Nephron (organoid): ENCODE measurements at regions not wholly inside any gene's neighbourhood (a gene's known extent, or its start where the extent isn't known, plus 50 kb on each side); places are given as distances from the start of the nearest gene placed in this dataset.

Experiments used
- H3K27ac Mint-ChIP-seq, 3 experiments: 2 replicates each; pipeline ENCODE4 v1.8.0; 2020; ENCODE audit warnings: mixed read lengths in 3 of 3, mild to moderate bottlenecking in 2 of 3, moderate library complexity in 1 of 3
- H3K27me3 Mint-ChIP-seq: 2 replicates; pipeline ENCODE4 v1.8.0; 2021; ENCODE audit warnings: low read depth, mild to moderate bottlenecking, moderate library complexity, mixed read lengths
- H3K36me3 Mint-ChIP-seq: 2 replicates; pipeline ENCODE4 v1.8.0; 2020; ENCODE audit warnings: low read depth, mixed read lengths
- H3K4me1 Mint-ChIP-seq: 2 replicates; pipeline ENCODE4 v1.8.0; 2020; ENCODE audit warnings: mixed read lengths
- H3K4me3 Mint-ChIP-seq, 3 experiments: 2 replicates each; pipeline ENCODE4 v1.8.0; 2020; ENCODE audit warnings: mild to moderate bottlenecking in 3 of 3, mixed read lengths in 3 of 3, moderate library complexity in 2 of 3
- H3K9me3 Mint-ChIP-seq: 2 replicates; pipeline ENCODE4 v1.8.0; 2020; ENCODE audit warnings: mixed read lengths
- TF ChIP-seq, protein P1 (sequence below), 3 experiments: fragments of 200-600 bp; sonication (generic); IDR thresholded peaks; one replicate each; pipeline ENCODE4 v1.5.0; 2021; ENCODE audit warnings: antibody characterized with exemption in 3 of 3; ENCODE audit not compliant: unreplicated experiment in 3 of 3

DNA sequence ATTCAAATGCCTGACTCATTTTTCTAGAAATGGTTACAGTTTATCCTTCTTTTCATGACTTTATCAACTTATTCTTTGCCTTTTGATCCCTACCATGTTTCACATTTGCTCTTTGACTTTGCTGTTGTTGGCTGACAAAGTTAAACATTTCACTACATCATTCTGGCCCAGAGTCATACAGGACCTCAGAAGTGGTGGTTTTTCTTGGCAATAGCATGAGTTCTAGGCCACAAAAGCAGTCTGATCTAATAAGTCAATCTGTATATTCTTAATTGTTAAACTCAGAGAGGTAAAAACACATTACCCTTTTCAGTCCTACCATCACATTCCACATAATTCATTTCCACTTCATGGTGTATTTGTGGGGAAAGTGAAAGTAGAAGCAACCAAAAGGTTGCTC, 763.2 kb upstream of the TENM4 start:
- Mint-ChIP-seq H3K27ac (peak overlapping the region in 1 of 3 experiments; percentile 1), H3K9me3 (no peaks in the 10 kb centered on the region), H3K36me3 (no peaks in the 10 kb centered on the region), H3K4me1 (no peaks in the 10 kb centered on the region), H3K4me3 (no peak overlapping the region), H3K27me3 (no peaks in the 10 kb centered on the region)
- TF ChIP-seq, protein P1, sequence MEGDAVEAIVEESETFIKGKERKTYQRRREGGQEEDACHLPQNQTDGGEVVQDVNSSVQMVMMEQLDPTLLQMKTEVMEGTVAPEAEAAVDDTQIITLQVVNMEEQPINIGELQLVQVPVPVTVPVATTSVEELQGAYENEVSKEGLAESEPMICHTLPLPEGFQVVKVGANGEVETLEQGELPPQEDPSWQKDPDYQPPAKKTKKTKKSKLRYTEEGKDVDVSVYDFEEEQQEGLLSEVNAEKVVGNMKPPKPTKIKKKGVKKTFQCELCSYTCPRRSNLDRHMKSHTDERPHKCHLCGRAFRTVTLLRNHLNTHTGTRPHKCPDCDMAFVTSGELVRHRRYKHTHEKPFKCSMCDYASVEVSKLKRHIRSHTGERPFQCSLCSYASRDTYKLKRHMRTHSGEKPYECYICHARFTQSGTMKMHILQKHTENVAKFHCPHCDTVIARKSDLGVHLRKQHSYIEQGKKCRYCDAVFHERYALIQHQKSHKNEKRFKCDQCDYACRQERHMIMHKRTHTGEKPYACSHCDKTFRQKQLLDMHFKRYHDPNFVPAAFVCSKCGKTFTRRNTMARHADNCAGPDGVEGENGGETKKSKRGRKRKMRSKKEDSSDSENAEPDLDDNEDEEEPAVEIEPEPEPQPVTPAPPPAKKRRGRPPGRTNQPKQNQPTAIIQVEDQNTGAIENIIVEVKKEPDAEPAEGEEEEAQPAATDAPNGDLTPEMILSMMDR (IDR thresholded peaks at IDR 0.05; ENCODE audit: unreplicated experiment in 3 of 3), result no peak

DNA sequence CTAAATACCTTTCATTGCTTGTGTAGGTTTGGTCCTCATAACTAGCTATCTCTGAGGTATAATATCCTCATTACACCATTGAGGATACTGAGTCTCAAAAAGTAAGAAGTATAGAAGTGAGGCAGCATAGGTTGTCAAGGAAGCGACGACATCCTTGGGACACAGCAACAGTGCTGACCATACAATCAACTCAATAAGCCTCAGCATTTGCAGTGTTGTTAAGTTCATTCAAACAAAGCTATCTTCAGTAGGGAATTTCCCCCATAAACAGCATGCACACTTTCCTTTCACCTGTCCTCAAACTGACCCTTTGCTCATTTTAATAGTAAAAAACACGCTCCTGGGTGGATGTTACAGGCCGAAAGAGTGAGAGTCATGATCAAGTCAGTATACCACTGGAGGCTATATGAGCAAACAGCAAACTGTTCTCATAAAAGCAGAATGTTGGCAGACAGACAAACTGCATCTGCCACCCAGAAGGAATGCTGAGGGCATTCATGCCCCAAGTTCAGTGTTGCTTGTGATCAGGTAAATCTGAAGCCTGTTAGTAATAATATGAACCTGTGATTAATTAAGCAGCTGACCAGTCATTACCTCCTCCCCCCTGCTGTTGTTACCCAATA, 756.2 kb upstream of the TENM4 start:
- Mint-ChIP-seq H3K27me3 (no peaks in the 10 kb centered on the region), H3K9me3 (no peaks in the 10 kb centered on the region), H3K4me1 (no peaks in the 10 kb centered on the region), H3K36me3 (no peaks in the 10 kb centered on the region), H3K27ac (no peak overlapping the region), H3K4me3 (no peak overlapping the region)
- TF ChIP-seq, protein P1 (IDR thresholded peaks at IDR 0.05; ENCODE audit: unreplicated experiment in 3 of 3), result no peak

DNA sequence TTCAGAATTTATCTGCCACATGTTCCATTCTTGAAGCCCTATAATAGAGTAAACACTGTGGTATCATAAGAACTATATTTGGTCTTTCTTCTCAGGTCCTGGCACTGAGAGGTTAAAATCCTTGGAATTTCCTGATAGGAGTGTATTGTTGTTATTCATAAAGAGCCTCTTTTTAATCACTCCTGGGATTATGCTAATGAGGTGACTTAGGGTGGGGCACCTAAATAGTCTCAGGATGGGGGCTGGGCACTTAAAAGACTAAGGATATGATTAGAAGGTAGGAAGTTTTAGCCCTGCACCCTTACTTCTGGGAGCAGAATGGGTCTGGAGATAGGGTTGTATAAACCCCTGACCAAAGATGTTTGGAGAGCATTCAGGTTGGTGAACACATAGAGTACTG, 755.2 kb upstream of the TENM4 start:
- no peaks in the 10 kb centered on the region for H3K36me3 Mint-ChIP-seq
- no peaks in the 10 kb centered on the region for H3K9me3 Mint-ChIP-seq
- no peaks in the 10 kb centered on the region for H3K27me3 Mint-ChIP-seq
- H3K4me3 Mint-ChIP-seq, result no peak overlapping the region
- no peak overlapping the region for H3K27ac Mint-ChIP-seq
- TF ChIP-seq, protein P1 (IDR thresholded peaks at IDR 0.05; ENCODE audit: unreplicated experiment in 3 of 3), result no peak
- no peaks in the 10 kb centered on the region for H3K4me1 Mint-ChIP-seq

DNA sequence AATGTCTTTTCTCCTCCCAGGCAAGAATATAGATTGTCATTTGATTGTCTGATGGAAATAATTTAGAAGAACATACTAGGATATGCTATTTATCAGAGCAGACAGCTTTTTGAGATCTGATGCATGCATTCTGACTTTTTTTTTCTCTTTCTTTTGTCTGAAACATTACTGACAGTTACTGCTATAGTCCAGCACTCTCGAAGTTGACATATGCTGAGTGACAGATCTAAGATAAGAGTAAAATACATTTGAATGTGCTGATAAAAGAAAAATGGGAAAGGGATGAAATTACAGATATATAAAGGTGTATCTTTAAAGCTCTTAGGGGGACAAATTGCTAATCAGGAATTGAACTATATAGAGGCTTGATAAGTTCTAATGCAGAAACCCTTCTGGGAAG, 753.8 kb upstream of the TENM4 start:
- H3K27ac Mint-ChIP-seq, result no peak overlapping the region
- H3K9me3 Mint-ChIP-seq, result no peaks in the 10 kb centered on the region
- H3K36me3 Mint-ChIP-seq, result no peaks in the 10 kb centered on the region
- H3K4me3 Mint-ChIP-seq, result no peak overlapping the region
- H3K4me1 Mint-ChIP-seq, result no peaks in the 10 kb centered on the region
- no peaks in the 10 kb centered on the region for H3K27me3 Mint-ChIP-seq
- TF ChIP-seq, protein P1 (IDR thresholded peaks at IDR 0.05; ENCODE audit: unreplicated experiment in 3 of 3), result no peak

DNA sequence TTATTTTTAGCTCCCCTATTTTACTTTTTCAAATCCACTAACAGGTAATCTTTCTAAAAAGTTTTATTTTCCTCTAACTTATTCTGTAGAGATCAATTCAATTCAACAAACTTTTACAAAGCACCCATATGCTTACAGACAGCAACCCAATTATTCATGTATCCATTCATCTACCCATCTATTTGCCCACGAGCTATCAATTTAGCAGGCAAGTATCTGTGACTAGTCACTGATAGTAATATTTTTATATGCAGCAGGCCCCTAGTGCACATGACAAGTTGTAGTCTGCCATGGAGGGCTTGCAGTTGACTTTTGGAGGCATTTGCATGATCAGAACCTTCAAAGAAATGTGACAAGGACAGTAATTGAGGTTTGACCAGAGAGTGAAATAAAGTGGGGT, 753.2 kb upstream of the TENM4 start:
- TF ChIP-seq, protein P1 (IDR thresholded peaks at IDR 0.05; ENCODE audit: unreplicated experiment in 3 of 3), result no peak

DNA sequence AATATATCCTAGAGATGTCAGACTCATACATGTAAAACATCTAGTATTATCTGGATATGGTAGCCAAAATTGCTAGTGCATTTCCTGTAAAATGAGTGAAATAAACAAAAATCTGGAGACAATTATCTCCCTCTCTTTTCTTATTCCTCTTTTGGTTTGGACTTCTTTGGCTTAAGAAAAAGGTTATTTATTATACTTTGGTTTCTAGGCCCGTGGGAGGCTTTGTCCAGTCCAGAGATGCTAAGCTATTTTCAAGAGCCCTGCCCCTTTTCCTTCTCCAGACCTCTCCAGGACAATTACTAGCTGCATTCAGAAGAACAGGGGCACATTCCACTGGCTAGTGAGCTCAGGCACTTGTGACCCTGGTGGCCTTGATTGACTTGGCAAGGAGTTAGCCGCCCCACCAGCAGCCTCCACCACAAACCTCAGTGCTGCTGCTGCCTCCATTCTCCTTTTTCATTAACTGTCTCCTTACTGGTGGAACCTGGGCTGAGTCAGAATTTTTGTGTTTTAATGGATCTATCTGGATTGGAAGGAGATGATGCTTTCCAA, 747.3 kb upstream of the TENM4 start:
- Mint-ChIP-seq H3K27me3 (no peaks in the 10 kb centered on the region), H3K36me3 (no peaks in the 10 kb centered on the region), H3K27ac (peak overlapping the region in 2 of 3 experiments; percentile 8 to 9), H3K4me3 (no peak overlapping the region), H3K4me1 (peaks cover 17% of the 10 kb centered on the region), H3K9me3 (no peaks in the 10 kb centered on the region)
- TF ChIP-seq, protein P1 (IDR thresholded peaks at IDR 0.05; ENCODE audit: unreplicated experiment in 3 of 3), result no peak

More for the DNA sequence above, 753.2 kb upstream of the TENM4 start:
- Mint-ChIP-seq H3K4me3 (no peak overlapping the region), H3K9me3 (no peaks in the 10 kb centered on the region), H3K36me3 (no peaks in the 10 kb centered on the region), H3K27ac (no peak overlapping the region), H3K4me1 (no peaks in the 10 kb centered on the region), H3K27me3 (no peaks in the 10 kb centered on the region)
